Type B pancreatic cell (in vitro differentiated cells): ENCODE measurements at regions not wholly inside any gene's neighbourhood (a gene's known extent, or its start where the extent isn't known, plus 50 kb on each side); places are given as distances from the start of the nearest gene placed in this dataset.

ENCODE experiments used
- DNase-seq: peaks from one replicate; pipeline ENCODE4 v3.0.0; 2021; ENCODE audit warnings: mixed read lengths; ENCODE audit not compliant: unreplicated experiment; ENCODE audit errors: extremely low spot score
- H3K27ac Mint-ChIP-seq: 2 replicates; pipeline ENCODE4 v1.8.0; 2021; ENCODE audit warnings: mild to moderate bottlenecking, mixed read lengths
- H3K27me3 Mint-ChIP-seq: 2 replicates; pipeline ENCODE4 v1.8.0; 2021; ENCODE audit warnings: mixed read lengths
- H3K36me3 Mint-ChIP-seq: 2 replicates; pipeline ENCODE4 v1.8.0; 2021; ENCODE audit warnings: mixed read lengths
- H3K4me1 Mint-ChIP-seq: one replicate; pipeline ENCODE4 v1.8.0; 2021; ENCODE audit warnings: mixed read lengths; ENCODE audit not compliant: unreplicated experiment
- H3K4me3 Mint-ChIP-seq: 2 replicates; pipeline ENCODE4 v1.8.0; 2021; ENCODE audit warnings: mild to moderate bottlenecking, mixed read lengths
- H3K9me3 Mint-ChIP-seq: 2 replicates; pipeline ENCODE4 v1.8.0; 2021; ENCODE audit warnings: mixed read lengths
- TF ChIP-seq, protein P1 (sequence below): fragments of 200-600 bp; sonication (generic); conservative IDR thresholded peaks from 2 replicates; pipeline ENCODE4 v1.5.0; 2021; ENCODE audit warnings: antibody characterized with exemption, mild to moderate bottlenecking

DNA sequence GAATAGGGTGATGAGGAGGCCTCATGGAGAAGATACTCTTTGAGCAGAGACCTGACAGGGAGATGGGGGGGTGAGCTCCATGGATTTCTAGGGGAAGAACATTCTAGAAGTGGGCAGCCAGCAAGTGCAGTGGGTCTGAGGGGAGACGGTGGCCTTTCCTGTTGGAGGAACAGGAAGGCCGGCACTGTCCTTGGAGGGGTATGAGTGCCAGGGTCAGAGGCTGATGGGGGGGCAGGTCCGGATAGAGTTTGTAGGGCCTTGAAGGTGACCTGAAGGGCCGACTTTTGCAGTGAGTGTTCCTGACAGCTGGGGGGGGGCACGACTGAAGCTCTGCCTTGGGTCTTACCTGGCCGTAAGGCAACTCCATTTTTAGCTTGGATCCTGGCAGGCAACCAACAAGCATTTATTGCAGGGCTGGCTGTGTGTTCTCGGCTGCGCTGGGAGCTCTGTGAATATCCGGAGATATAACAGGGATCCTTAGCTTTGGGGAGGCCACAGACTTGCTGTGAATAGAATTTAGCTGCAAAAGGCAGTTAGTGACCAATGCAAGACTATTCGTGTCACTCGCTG is 130.6 kb downstream of the MRPS6 start:
- Mint-ChIP-seq H3K4me1 (peaks cover 43% of the 10 kb centered on the region), H3K9me3 (peaks cover 2% of the 10 kb centered on the region), H3K4me3 (no peak overlapping the region), H3K36me3 (no peaks in the 10 kb centered on the region), H3K27ac (no peak overlapping the region), H3K27me3 (no peaks in the 10 kb centered on the region)
- DNase-seq = no peak
- TF ChIP-seq, protein P1, sequence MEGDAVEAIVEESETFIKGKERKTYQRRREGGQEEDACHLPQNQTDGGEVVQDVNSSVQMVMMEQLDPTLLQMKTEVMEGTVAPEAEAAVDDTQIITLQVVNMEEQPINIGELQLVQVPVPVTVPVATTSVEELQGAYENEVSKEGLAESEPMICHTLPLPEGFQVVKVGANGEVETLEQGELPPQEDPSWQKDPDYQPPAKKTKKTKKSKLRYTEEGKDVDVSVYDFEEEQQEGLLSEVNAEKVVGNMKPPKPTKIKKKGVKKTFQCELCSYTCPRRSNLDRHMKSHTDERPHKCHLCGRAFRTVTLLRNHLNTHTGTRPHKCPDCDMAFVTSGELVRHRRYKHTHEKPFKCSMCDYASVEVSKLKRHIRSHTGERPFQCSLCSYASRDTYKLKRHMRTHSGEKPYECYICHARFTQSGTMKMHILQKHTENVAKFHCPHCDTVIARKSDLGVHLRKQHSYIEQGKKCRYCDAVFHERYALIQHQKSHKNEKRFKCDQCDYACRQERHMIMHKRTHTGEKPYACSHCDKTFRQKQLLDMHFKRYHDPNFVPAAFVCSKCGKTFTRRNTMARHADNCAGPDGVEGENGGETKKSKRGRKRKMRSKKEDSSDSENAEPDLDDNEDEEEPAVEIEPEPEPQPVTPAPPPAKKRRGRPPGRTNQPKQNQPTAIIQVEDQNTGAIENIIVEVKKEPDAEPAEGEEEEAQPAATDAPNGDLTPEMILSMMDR = no peak

DNA sequence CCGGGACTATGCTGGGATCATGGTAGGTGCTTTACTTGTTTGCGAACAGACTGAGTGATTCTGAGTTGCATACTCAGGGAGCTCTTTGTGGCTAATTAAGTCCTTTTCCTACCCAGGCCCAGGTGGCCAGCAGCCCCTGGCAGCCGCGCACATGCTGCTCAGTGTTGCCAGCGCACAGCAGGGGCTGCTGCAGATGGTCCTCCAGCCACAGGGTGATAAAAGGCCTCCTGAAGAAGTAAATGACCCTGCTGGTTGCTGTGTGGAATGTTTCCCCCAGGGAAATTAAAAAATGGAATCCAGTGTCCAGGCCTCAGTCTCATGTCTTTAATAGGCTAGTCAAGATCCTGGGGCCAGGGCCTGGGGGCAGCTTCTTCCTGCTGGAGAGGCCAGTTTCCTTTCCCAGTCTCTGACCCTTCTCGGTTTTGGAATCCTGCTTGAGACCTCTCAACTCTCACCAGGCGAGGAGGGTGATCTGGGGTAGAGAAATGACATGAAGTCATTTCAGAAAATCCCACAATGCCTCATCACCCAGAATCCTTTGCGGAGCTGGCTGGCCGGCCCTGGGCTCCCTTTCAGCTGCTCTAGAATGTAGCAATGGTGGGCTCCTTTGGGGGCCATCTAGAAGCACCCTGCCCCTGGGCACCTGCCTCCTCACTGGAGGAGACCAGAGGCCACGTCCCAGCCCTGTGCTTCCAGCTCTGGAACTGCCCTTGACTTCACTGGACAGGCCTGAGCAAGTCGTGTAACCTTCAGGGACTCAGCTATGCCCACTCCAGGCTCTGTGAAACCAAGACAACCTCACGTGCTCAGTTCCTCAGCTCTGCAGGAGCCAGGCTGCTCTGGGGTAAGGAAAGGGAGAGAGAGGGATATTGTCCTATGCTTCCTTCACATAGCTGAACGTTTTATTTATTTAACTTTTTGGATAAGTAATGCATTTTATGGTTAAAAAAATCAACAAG is 131.4 kb downstream of the MRPS6 start:
- H3K27me3 Mint-ChIP-seq = no peaks in the 10 kb centered on the region
- peaks cover 40% of the 10 kb centered on the region for H3K4me1 Mint-ChIP-seq
- TF ChIP-seq, protein P1 = no peak
- H3K27ac Mint-ChIP-seq = no peak overlapping the region
- no peak overlapping the region for H3K4me3 Mint-ChIP-seq
- peaks cover 9% of the 10 kb centered on the region for H3K9me3 Mint-ChIP-seq
- H3K36me3 Mint-ChIP-seq = no peaks in the 10 kb centered on the region
- DNase-seq = no peak

DNA sequence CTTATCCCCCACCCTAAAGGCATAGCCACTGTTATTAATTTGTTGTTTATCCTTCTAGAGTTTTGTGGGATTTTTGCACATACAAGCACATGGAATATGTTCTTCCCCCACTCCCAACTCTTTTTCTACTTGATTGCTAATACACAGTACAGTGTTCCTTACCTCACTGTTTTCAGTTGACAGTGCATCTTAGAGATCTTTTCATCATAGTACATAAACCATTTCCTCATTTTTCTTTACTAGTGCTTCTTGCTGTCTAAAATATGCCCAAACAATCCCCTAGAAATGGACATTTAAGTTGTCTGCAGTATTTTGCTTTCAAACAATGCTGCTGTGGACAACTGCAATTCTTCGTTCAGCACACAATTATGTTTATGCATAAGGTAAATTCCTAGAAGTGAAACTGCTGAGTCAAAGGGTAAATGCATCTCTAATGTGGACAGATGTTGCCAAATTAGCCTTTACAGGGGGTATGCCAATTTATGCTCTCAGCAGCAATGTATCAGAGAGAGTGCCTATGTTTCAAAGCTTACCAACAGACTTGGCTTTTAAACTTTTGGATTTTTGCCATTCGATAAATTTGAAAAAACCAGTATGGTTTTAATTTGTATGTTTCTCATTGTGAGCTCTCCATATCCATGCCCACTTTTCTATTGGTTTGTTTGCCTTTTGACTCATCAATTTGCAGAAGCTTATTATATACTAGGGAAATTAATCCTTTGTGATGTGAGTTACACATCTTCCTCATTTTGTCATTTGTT is 132.6 kb downstream of the MRPS6 start:
- Mint-ChIP-seq H3K36me3 (no peaks in the 10 kb centered on the region), H3K9me3 (peaks cover 9% of the 10 kb centered on the region), H3K27me3 (no peaks in the 10 kb centered on the region), H3K4me3 (peak overlapping the region; percentile 5), H3K27ac (no peak overlapping the region), H3K4me1 (peaks cover 40% of the 10 kb centered on the region)
- TF ChIP-seq, protein P1 = no peak
- no peak for DNase-seq

DNA sequence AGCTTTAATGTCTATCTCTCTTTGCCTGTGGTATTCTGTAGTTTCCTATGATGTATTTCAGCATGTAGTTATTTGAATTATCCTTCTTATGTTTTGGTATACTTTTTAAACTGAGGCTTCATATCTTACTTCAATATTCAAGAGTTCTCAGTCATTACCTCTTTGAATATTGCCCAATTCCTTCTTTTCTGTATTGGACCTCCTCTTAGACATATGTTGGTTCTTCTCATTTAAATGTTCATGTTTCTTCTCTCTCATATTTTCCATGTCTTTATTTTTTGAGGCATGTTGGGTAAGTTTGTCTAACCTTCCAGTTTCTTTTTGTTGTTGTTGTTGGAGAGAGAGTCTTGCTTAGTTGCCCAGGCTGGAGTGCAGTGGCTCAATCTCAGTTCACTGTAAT is 140.6 kb downstream of the MRPS6 start:
- Mint-ChIP-seq H3K27ac (no peak overlapping the region), H3K4me1 (peaks cover 8% of the 10 kb centered on the region), H3K36me3 (peaks cover 11% of the 10 kb centered on the region)

DNA sequence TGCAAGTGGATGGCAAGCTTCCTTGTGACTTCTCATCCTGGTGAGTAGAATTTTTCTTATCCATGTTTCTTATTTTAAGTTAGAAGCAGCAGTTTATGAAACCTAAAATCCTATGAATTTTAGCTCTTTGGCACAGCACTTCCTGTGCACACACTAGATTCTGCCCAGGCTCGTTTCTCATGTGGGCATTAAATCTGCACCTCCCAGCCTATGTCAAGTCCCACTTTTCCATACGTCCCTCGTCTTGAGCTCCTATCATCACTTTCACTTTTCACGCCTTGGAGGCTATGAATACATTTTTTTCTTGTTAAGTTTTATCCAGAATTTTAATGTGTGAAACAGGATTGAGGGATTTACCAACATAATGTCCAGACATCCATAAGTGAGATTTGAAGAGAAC is 142.1 kb downstream of the MRPS6 start:
- H3K27ac Mint-ChIP-seq = no peak overlapping the region
- H3K27me3 Mint-ChIP-seq = no peaks in the 10 kb centered on the region
- peaks cover 6% of the 10 kb centered on the region for H3K9me3 Mint-ChIP-seq
- H3K36me3 Mint-ChIP-seq = peaks cover 11% of the 10 kb centered on the region
- no peak overlapping the region for H3K4me3 Mint-ChIP-seq
- TF ChIP-seq, protein P1 = no peak
- no peak for DNase-seq
- H3K4me1 Mint-ChIP-seq = peaks cover 17% of the 10 kb centered on the region

More for the DNA sequence above, 140.6 kb downstream of the MRPS6 start:
- H3K9me3 Mint-ChIP-seq = peaks cover 13% of the 10 kb centered on the region
- TF ChIP-seq, protein P1 = no peak
- no peak overlapping the region for H3K4me3 Mint-ChIP-seq
- no peak for DNase-seq
- no peaks in the 10 kb centered on the region for H3K27me3 Mint-ChIP-seq
